ENCODE measurements at regions not wholly inside any gene's neighbourhood (a gene's known extent, or its start where the extent isn't known, plus 50 kb on each side); places are given as distances from the start of the nearest gene placed in this dataset.

- no peak for TF ChIP-seq POLR2A (IDR thresholded peaks at IDR 0.05)
- TF ChIP-seq CTCF (IDR thresholded peaks at IDR 0.05) = no peak
- no peak for TF ChIP-seq POLR2AphosphoS5 (IDR thresholded peaks at IDR 0.05)
Observed at GRCh38 chr6:63467247-63467954, 104.9 kb upstream of the LOC128125822 start.

Measured in breast epithelium (tissue), 3 donors.